Activated CD4-positive, alpha-beta T cell treated with anti-CD3 and anti-CD28 coated beads, Interleukin-2, amount 50 U/mL, for 48 hours (primary cell): ENCODE measurements at regions not wholly inside any gene's neighbourhood (a gene's known extent, or its start where the extent isn't known, plus 50 kb on each side); places are given as distances from the start of the nearest gene placed in this dataset.

Experiments used
- DNase-seq, 2 experiments: peaks; one replicate each; pipeline ENCODE4 v3.0.0-alpha.2; 2020

DNA sequence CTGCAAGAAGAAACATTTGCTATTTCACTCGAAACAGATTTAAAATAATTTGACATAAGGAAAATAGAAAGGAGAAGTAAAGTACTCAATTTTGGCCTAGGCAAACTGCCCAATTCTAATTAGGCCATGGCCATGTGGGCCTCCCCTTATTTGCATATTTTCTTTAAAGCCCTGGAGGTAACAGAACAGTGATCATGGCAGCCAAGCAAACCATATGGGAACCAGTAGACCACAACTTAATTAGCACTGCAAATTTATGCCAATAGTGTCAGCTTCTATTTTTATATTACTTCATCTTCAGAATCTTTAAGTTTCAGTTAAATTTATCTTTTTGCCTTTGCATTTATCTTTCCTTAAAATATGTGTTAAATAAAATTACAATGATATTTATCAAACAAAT is 63.3 kb upstream of the THSD7A start:
- DNase-seq, result no peak

DNA sequence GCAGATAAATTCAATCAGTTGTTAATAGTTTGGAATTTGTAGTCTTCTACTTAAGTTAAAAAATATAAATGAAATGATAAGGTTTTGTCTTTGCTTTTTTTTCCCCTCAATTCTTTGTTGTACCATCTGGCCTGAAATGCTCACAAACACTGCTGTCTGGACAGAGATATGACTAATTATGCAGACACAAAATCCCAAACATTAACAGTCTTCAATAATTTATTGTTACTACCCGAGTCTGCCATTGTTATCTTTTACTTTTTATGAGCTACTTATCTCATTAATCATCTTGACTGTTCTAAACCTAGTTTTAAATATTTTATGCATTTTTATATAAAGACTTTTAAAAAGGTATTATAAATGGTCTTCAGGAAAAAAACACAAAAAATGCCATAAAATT is 64.7 kb upstream of the THSD7A start:
- no peak for DNase-seq

- no peak for DNase-seq
Measured at GRCh38 chr7:11899247-11899646, 67.2 kb upstream of the THSD7A start.

GRCh38 chr7:11910253-11910652 is 78.3 kb upstream of the THSD7A start:
- no peak for DNase-seq

GRCh38 chr7:11911900-11912299 is 79.9 kb upstream of the THSD7A start:
- DNase-seq, result no peak

- DNase-seq, result no peak
Measured at GRCh38 chr7:11914645-11915044, 82.6 kb upstream of the THSD7A start.

DNA sequence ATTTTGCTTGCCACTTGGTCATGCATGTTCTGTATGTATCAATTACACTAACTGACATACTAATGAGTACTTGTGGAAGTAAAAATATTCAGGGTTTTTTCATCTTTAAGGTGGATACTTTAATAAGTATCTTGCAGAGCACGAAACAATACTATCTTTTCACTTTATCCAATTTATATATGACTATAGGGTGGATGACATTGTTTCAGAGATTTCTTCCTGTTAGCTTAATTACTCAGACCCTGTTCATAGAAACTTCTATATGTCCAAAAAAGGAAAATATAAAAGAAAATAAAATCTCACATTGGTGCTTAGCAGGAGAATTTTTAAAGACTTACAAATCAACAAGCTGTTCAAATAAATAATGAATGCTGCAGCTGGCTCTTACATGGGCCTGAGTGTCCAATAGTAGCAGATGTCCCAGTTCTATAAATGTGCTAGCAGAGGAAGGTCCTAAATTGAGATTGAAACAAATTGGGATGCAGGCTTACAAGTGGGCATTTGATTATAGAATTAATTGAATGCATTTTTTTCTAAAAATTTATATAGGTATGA is 91.5 kb upstream of the THSD7A start:
- no peak for DNase-seq

- DNase-seq, result no peak
Measured at GRCh38 chr7:11931307-11931706, 99.3 kb upstream of the THSD7A start.

- DNase-seq, result no peak
Measured at GRCh38 chr7:11934796-11935195, 102.8 kb upstream of the THSD7A start.

GRCh38 chr7:11935905-11936304 is 103.9 kb upstream of the THSD7A start:
- DNase-seq, result no peak

DNA sequence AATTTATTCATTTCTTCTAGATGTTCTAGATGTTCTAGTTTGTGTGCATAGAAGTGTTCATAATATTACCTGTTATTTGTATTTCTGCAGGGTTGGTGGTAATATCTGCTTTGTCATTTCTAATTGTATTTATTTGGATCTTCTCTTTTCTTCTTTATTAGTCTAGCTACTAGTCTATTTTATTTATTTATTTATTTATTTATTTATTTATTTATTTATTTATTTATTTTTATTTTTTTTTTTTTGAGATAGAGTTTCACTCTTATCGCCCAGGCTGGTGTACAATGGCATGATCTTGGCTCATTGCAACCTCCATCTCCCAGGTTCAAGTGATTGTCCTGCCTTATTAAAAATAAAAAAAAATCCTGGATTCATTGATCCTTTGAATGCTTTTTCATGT is 114.8 kb upstream of the THSD7A start:
- DNase-seq, result no peak

- DNase-seq, result no peak
Measured at GRCh38 chr7:11950281-11950680, 118.3 kb upstream of the THSD7A start.

DNA sequence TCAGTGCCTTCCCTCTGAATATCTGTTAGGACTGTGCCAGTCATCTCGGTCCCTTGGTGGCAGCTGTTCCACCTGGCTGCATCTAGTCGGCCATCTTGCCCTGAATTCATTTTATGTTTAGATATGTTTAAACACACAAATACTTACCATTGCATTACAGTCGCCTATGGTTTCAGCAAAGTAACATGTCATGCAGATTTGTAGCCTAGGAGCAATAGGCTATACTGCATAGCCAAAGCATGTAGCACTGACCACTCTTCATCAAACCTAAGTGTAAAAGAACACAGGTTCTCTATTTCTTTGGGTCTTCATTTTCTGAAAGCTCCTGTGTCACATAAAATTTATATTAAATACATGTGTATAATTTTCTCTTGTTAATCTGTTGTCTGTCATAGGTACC is 118.9 kb upstream of the THSD7A start:
- DNase-seq, result no peak

DNA sequence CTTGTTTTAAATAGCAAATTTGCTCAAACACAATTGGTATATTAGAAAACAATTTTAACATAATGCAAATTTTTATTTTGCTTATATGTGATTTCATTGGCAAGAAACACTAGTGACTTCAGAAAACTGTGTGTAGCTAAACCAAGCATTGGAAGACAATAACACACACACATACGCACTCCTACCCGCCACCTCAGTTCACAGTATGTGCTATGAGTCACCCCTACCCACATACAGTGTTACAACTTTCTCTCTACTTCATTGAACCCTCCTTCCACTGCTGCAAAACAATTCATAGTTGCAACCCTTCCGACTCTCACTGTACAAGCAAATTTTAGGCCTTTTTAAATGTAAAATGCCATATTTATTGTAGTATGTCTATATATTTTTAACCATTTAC is 119.9 kb upstream of the THSD7A start:
- DNase-seq, result no peak

DNA sequence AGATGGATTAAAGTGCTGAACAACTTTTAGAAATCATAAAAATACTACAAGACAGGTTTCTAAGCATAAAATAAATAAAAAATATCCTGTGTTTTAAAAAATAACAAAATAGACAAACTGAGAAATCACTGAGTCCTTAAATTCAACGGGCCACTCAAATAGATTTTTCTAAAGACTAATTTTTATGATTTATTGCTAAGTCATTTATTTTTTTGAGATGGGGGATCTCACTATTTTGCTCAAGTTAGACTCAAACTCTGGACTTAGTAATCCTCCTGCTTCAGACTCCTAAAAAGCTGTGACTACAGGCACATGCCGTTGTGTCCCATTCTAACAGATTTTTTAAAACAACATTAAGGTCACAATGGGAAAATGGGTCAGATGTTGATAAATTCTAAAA is 121.0 kb upstream of the THSD7A start:
- DNase-seq, result no peak

DNA sequence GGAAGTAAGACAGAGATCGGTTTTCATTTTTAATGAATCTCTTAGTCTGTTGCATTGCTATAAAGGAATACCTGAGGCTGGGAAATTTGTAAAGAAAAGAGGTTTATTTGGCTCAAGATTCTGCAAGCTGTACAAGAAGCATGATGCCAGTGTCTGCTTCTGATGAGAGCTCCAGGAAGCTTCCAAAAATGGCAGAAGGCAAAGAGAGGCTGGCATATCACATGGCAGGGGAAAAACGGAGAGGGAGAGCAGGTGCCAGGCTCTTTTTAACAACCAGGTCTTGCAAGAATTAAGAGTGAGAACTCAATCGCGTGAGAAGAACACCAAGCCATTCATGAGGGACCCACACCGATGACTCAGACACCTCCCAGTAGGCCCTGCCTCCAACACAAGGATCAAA is 125.0 kb upstream of the THSD7A start:
- DNase-seq, result no peak

- DNase-seq, result no peak
Measured at GRCh38 chr7:11957956-11958355, 126.0 kb upstream of the THSD7A start.

DNA sequence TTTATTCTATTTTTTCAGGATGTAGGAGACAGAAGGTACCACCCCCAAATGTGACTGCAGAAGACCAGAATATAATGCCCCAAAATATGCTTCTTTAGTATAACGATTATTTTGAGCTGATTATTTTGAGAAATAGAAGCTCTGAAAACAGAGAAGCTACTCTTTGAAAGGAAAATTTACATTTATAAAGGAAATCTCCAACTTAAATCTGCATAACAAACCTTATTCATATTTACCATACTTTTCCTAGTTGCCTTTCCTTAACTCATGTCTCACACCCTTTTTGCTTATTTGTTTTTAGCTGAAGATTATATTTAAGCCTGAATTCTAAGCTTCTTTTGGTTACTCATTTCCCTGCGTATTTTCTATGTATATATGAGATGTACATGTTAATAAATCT is 127.1 kb upstream of the THSD7A start:
- no peak for DNase-seq

- DNase-seq, result no peak
Measured at GRCh38 chr7:11960621-11961020, 128.6 kb upstream of the THSD7A start.

GRCh38 chr7:11969643-11970042 is 137.6 kb upstream of the THSD7A start:
- DNase-seq, result no peak

DNA sequence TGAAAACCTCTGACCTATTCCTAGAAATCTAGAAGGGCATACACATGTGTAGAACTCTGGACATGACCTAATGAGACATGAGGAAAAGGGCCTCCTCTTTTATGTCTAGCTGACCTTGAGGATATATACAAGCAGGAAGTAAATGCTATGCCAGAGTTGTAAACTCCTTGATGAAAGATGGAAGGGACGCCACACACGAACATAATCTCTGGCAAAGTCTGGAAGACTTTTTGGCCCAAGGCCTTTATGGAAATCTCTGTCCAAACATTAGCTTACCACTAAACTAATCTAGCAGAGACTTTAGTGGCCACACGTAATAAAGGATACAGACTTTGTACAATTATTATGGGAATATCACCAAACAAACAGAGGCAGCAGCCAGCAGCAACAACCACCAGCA is 138.1 kb upstream of the THSD7A start:
- no peak for DNase-seq

DNA sequence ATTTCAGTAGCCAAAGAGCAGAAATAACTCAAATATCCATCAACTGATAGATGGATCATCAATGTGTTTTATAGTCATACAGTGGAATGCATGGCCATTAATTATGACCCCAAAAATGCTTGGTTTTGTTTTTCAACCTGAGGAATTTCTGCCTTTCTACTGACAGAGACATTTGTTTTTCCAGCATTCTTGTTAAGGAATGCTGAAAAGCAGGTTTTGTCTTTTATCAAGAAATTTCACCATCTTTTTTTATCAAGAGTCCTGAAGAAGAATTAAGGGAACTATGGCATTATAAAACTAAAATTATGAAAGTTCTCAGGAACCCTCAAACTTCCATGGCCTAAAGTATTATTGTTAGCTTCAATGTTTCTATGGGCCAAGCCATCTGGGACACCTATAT is 153.4 kb upstream of the THSD7A start:
- DNase-seq, result no peak

- no peak for DNase-seq
Measured at GRCh38 chr7:11985971-11986370, 154.0 kb upstream of the THSD7A start.

GRCh38 chr7:11988186-11988585 is 156.2 kb upstream of the THSD7A start:
- no peak for DNase-seq

- DNase-seq, result no peak
Measured at GRCh38 chr7:12002428-12002827, 170.4 kb upstream of the THSD7A start.

GRCh38 chr7:12004581-12004980 is 172.6 kb upstream of the THSD7A start:
- no peak for DNase-seq
